ENCODE measurements at regions not wholly inside any gene's neighbourhood (a gene's known extent, or its start where the extent isn't known, plus 50 kb on each side); places are given as distances from the start of the nearest gene placed in this dataset.

GRCh38 chr5:161023551-161023950, 171.5 kb upstream of the ATP10B start:
- Histone ChIP-seq H3K79me2 (ENCODE audit: insufficient read depth) (no peaks in the 10 kb centered on the region), H2AFZ (ENCODE audit: low read depth) (no peak overlapping the region), H3K4me2 (no peak overlapping the region), H4K20me1 (ENCODE audit: insufficient read depth) (no peaks in the 10 kb centered on the region), H3K9ac (no peak overlapping the region), H3K36me3 (replicated peaks in 1 of 2; ENCODE audit: control insufficient read depth in 1 of 2, insufficient read depth in 2 of 2, low read length in 1 of 2) (no peaks in the 10 kb centered on the region), H3K4me3 (ENCODE audit: low read depth in 2 of 2, low read length in 1 of 2) (no peak overlapping the region), H3F3A (replicated peaks; ENCODE audit: insufficient read depth) (no peaks in the 10 kb centered on the region), H3K27ac (ENCODE audit: low read depth in 2 of 2, low read length in 1 of 2) (no peak overlapping the region), H3K27me3 (ENCODE audit: insufficient read depth) (no peaks in the 10 kb centered on the region), H3K4me1 (ENCODE audit: control insufficient read depth in 1 of 2, insufficient read depth in 2 of 2, low read depth in 1 of 2, low read length in 1 of 2) (no peaks in the 10 kb centered on the region), H3K9me3 (no peaks in the 10 kb centered on the region), H3K9me2 (no peaks in the 10 kb centered on the region)
- TF ChIP-seq USF2 (IDR thresholded peaks at IDR 0.05; ENCODE audit: borderline replicate concordance, low read depth, low read length) (no peak), RXRA (IDR thresholded peaks at IDR 0.05; ENCODE audit: borderline replicate concordance, low read depth) (no peak), EZH2phosphoT487 (IDR thresholded peaks at IDR 0.05; ENCODE audit: borderline replicate concordance, low read depth) (no peak), RAD21 (IDR thresholded peaks at IDR 0.05; ENCODE audit: low read length) (no peak), POLR2AphosphoS5 (IDR thresholded peaks at IDR 0.05; ENCODE audit: low read depth, low read length) (no peak), FOXM1 (IDR thresholded peaks at IDR 0.05; ENCODE audit: low read depth) (no peak), YY1 (IDR thresholded peaks at IDR 0.05; ENCODE audit: low read depth) (no peak), SMC3 (IDR thresholded peaks at IDR 0.05; ENCODE audit: low read depth, low read length) (no peak), RCOR1 (IDR thresholded peaks at IDR 0.05; ENCODE audit: low read length) (no peak), CTCF (IDR thresholded peaks at IDR 0.05) (no peak), TAF1 (IDR thresholded peaks at IDR 0.05; ENCODE audit: borderline replicate concordance, low read depth, low read length) (no peak), ZBTB33 (IDR thresholded peaks at IDR 0.05; ENCODE audit: borderline replicate concordance, low read depth) (no peak), GATA2 (CRISPR knock-in tag; IDR thresholded peaks at IDR 0.05) (no peak), MAX (IDR thresholded peaks at IDR 0.05; ENCODE audit: low read depth) (no peak), REST (IDR thresholded peaks at IDR 0.05; ENCODE audit: low read depth, low read length) (no peak), RFX5 (IDR thresholded peaks at IDR 0.05; ENCODE audit: low read length) (no peak), SIN3A (IDR thresholded peaks at IDR 0.05; ENCODE audit: borderline replicate concordance, low read depth, low read length) (no peak), TEAD4 (IDR thresholded peaks at IDR 0.05; ENCODE audit: borderline replicate concordance, insufficient read depth) (no peak)
- 0% methylated on average over 4 of the region's 4 CpGs for WGBS (ENCODE audit: low lambda C conversion rate)
- ChIA-PET CTCF (no interaction called here), POLR2A (no interaction called here)
- no peak for DNase-seq

Data from SK-N-SH (cell line).